Trophoblast cell (in vitro differentiated cells and primary cell): ENCODE measurements at regions not wholly inside any gene's neighbourhood (a gene's known extent, or its start where the extent isn't known, plus 50 kb on each side); places are given as distances from the start of the nearest gene placed in this dataset.

Source experiments
- DNase-seq, 2 donors: peaks; one replicate each; pipeline ENCODE4 v3.0.0-alpha.2; 2016
- H2AFZ ChIP-seq: 2 replicates; pipeline ENCODE4 v1.6.1; 2013; ENCODE audit warnings: low read length, moderate library complexity, mild to moderate bottlenecking; ENCODE audit not compliant: insufficient read depth, poor library complexity
- H2AK5ac ChIP-seq: 2 replicates; pipeline ENCODE4 v1.6.1; 2013; ENCODE audit warnings: mild to moderate bottlenecking, low read length
- H2BK120ac ChIP-seq: 2 replicates; pipeline ENCODE4 v1.6.1; 2013; ENCODE audit warnings: low read length, mild to moderate bottlenecking, moderate library complexity; ENCODE audit not compliant: insufficient read depth, poor library complexity
- H2BK12ac ChIP-seq: 2 replicates; pipeline ENCODE4 v1.6.1; 2013; ENCODE audit warnings: mild to moderate bottlenecking, low read length, moderate library complexity
- H2BK5ac ChIP-seq: 2 replicates; pipeline ENCODE4 v1.6.1; 2013; ENCODE audit warnings: low read length, low read depth, moderate library complexity, mild to moderate bottlenecking; ENCODE audit not compliant: poor library complexity
- H3K14ac ChIP-seq: 2 replicates; pipeline ENCODE4 v1.6.1; 2013; ENCODE audit warnings: mild to moderate bottlenecking, low read length
- H3K18ac ChIP-seq: 2 replicates; pipeline ENCODE4 v1.6.1; 2013; ENCODE audit warnings: mild to moderate bottlenecking, low read length
- H3K23ac ChIP-seq: 2 replicates; pipeline ENCODE4 v1.6.1; 2013; ENCODE audit warnings: low read length
- H3K27ac ChIP-seq: 2 replicates; pipeline ENCODE4 v1.5.1; 2013; ENCODE audit warnings: low read depth, mild to moderate bottlenecking, inconsistent platforms, low read length, moderate library complexity
- H3K27me3 ChIP-seq: 2 replicates; pipeline ENCODE4 v1.6.1; 2013; ENCODE audit warnings: inconsistent platforms, mild to moderate bottlenecking, low read length, moderate library complexity; ENCODE audit not compliant: insufficient read depth
- H3K36me3 ChIP-seq, 2 experiments: 1 replicate in 1 of 2; 2 replicates in 1 of 2; pipeline ENCODE4 v1.6.1; 2013; ENCODE audit warnings: low read length in 2 of 2, mild to moderate bottlenecking in 2 of 2, moderate library complexity in 1 of 2; ENCODE audit not compliant: insufficient read depth in 2 of 2, control insufficient read depth in 1 of 2
- H3K4ac ChIP-seq: 2 replicates; pipeline ENCODE4 v1.6.1; 2013; ENCODE audit warnings: low read depth, mild to moderate bottlenecking, low read length, moderate library complexity
- H3K4me1 ChIP-seq, 2 experiments: 1 replicate in 1 of 2; 2 replicates in 1 of 2; pipeline ENCODE4 v1.6.1; 2013; ENCODE audit warnings: low read length in 2 of 2, mild to moderate bottlenecking in 2 of 2, moderate library complexity in 1 of 2; ENCODE audit not compliant: insufficient read depth in 2 of 2, control insufficient read depth in 1 of 2
- H3K4me2 ChIP-seq: 2 replicates; pipeline ENCODE4 v1.6.1; 2013; ENCODE audit warnings: inconsistent platforms, mild to moderate bottlenecking, low read length, moderate library complexity
- H3K4me3 ChIP-seq: 2 replicates; pipeline ENCODE4 v1.5.1; 2013; ENCODE audit warnings: mild to moderate bottlenecking, low read depth, low read length, inconsistent platforms
- H3K79me1 ChIP-seq: one replicate; pipeline ENCODE4 v1.6.1; 2013; ENCODE audit warnings: low read length
- H3K79me2 ChIP-seq: 2 replicates; pipeline ENCODE4 v1.6.1; 2013; ENCODE audit warnings: low read length, mild to moderate bottlenecking; ENCODE audit not compliant: control insufficient read depth, insufficient read depth, poor library complexity
- H3K9ac ChIP-seq: 2 replicates; pipeline ENCODE4 v1.6.1; 2013; ENCODE audit warnings: mild to moderate bottlenecking, low read length
- H3K9me3 ChIP-seq: 2 replicates; pipeline ENCODE4 v1.6.1; 2013; ENCODE audit warnings: low read depth, mild to moderate bottlenecking, control low read depth, inconsistent platforms, low read length; ENCODE audit not compliant: insufficient read depth
- H4K12ac ChIP-seq: 2 replicates; pipeline ENCODE4 v1.6.1; 2013; ENCODE audit warnings: low read depth, mild to moderate bottlenecking, low read length, moderate library complexity
- H4K8ac ChIP-seq: 2 replicates; pipeline ENCODE4 v1.6.1; 2013; ENCODE audit warnings: low read depth, mild to moderate bottlenecking, low read length, moderate library complexity
- H4K91ac ChIP-seq: one replicate; pipeline ENCODE4 v1.6.1; 2013; ENCODE audit warnings: low read depth, mild to moderate bottlenecking, low read length, moderate library complexity
- WGBS: extraction: QIAGEN DNeasy Blood & Tissue Kit; methylation state at CpG from one replicate; pipeline ENCODE4 v1.1.7; 2013; ENCODE audit warnings: missing lambda C conversion rate; ENCODE audit not compliant: insufficient read length, insufficient coverage; ENCODE audit errors: extremely low coverage; 5-methylcytosine and 5-hydroxymethylcytosine counted together

- H3K9ac ChIP-seq: no peak overlapping the region
- H4K12ac ChIP-seq: no peak overlapping the region
Observed at GRCh38 chr1:79556189-79556588, 549.7 kb upstream of the ADGRL4 start.

GRCh38 chr1:79554688-79555087, 548.2 kb upstream of the ADGRL4 start:
- no peak overlapping the region for H2BK12ac ChIP-seq
- WGBS: no CpG with 5 or more reads among the region's 5 CpGs
- no peak overlapping the region for H3K4ac ChIP-seq
- H3K9me3 ChIP-seq: peaks cover 2% of the 10 kb centered on the region
- no peak overlapping the region for H2BK120ac ChIP-seq
- H3K27me3 ChIP-seq: no peaks in the 10 kb centered on the region
- no peak overlapping the region for H3K4me2 ChIP-seq
- no peak overlapping the region for H2AFZ ChIP-seq
- H4K8ac ChIP-seq: no peak overlapping the region
- H3K23ac ChIP-seq: no peak overlapping the region
- no peaks in the 10 kb centered on the region for H3K36me3 ChIP-seq
- no peak overlapping the region for H4K12ac ChIP-seq
- no peak overlapping the region for H3K14ac ChIP-seq
- H3K4me3 ChIP-seq: no peak overlapping the region
- no peak overlapping the region for H3K27ac ChIP-seq
- no peak overlapping the region for H2BK5ac ChIP-seq
- no peak overlapping the region for H3K9ac ChIP-seq
- H3K79me2 ChIP-seq: no peaks in the 10 kb centered on the region
- no peak overlapping the region for H4K91ac ChIP-seq
- no peaks in the 10 kb centered on the region for H3K4me1 ChIP-seq
- H3K18ac ChIP-seq: no peak overlapping the region
- H3K79me1 ChIP-seq: no peaks in the 10 kb centered on the region
- no peak overlapping the region for H2AK5ac ChIP-seq
- no peak for DNase-seq

More at GRCh38 chr1:79556189-79556588, 549.7 kb upstream of the ADGRL4 start:
- no peak overlapping the region for H3K27ac ChIP-seq
- H3K27me3 ChIP-seq: no peaks in the 10 kb centered on the region
- no peak overlapping the region for H2BK12ac ChIP-seq
- no peak for DNase-seq
- H3K14ac ChIP-seq: no peak overlapping the region
- H4K91ac ChIP-seq: no peak overlapping the region
- peaks cover 2% of the 10 kb centered on the region for H3K9me3 ChIP-seq
- H3K79me1 ChIP-seq: no peaks in the 10 kb centered on the region
- no peak overlapping the region for H3K4me2 ChIP-seq
- no peak overlapping the region for H3K18ac ChIP-seq
- no peak overlapping the region for H2BK120ac ChIP-seq
- H2AK5ac ChIP-seq: no peak overlapping the region
- no peak overlapping the region for H2BK5ac ChIP-seq
- no peak overlapping the region for H2AFZ ChIP-seq
- H4K8ac ChIP-seq: no peak overlapping the region
- H3K79me2 ChIP-seq: no peaks in the 10 kb centered on the region
- no peak overlapping the region for H3K4ac ChIP-seq
- no peaks in the 10 kb centered on the region for H3K4me1 ChIP-seq
- no peaks in the 10 kb centered on the region for H3K36me3 ChIP-seq
- H3K4me3 ChIP-seq: no peak overlapping the region
- no peak overlapping the region for H3K23ac ChIP-seq

GRCh38 chr1:79551321-79551720, 544.8 kb upstream of the ADGRL4 start:
- Histone ChIP-seq H3K27ac (no peak overlapping the region), H3K4me1 (no peaks in the 10 kb centered on the region), H2AFZ (no peak overlapping the region), H3K14ac (no peak overlapping the region), H3K23ac (no peak overlapping the region), H2BK12ac (no peak overlapping the region), H3K27me3 (no peaks in the 10 kb centered on the region), H3K4me3 (no peak overlapping the region), H3K9ac (no peak overlapping the region), H3K4me2 (no peak overlapping the region), H2BK120ac (no peak overlapping the region), H3K79me2 (no peaks in the 10 kb centered on the region), H4K8ac (no peak overlapping the region), H2AK5ac (no peak overlapping the region), H2BK5ac (no peak overlapping the region), H3K79me1 (no peaks in the 10 kb centered on the region), H4K91ac (no peak overlapping the region), H4K12ac (no peak overlapping the region), H3K9me3 (no peaks in the 10 kb centered on the region), H3K36me3 (no peaks in the 10 kb centered on the region), H3K4ac (no peak overlapping the region), H3K18ac (no peak overlapping the region)
- no CpG with 5 or more reads among the region's 3 CpGs for WGBS
- DNase-seq: peak; percentile 13 to 53

GRCh38 chr1:79550402-79550801, 543.9 kb upstream of the ADGRL4 start:
- H3K4me2 ChIP-seq: no peak overlapping the region
- WGBS: no CpG with 5 or more reads among the region's 6 CpGs
- no peaks in the 10 kb centered on the region for H3K9me3 ChIP-seq
- H3K9ac ChIP-seq: no peak overlapping the region
- H2BK12ac ChIP-seq: no peak overlapping the region
- no peak for DNase-seq
- no peak overlapping the region for H3K14ac ChIP-seq
- H3K27me3 ChIP-seq: no peaks in the 10 kb centered on the region
- no peak overlapping the region for H3K4me3 ChIP-seq
- no peak overlapping the region for H4K12ac ChIP-seq
- no peak overlapping the region for H4K8ac ChIP-seq
- no peaks in the 10 kb centered on the region for H3K79me2 ChIP-seq
- no peak overlapping the region for H3K18ac ChIP-seq
- H2AK5ac ChIP-seq: no peak overlapping the region
- no peak overlapping the region for H3K27ac ChIP-seq
- no peak overlapping the region for H2BK5ac ChIP-seq
- no peaks in the 10 kb centered on the region for H3K36me3 ChIP-seq
- H3K79me1 ChIP-seq: no peaks in the 10 kb centered on the region
- H4K91ac ChIP-seq: no peak overlapping the region
- H3K23ac ChIP-seq: no peak overlapping the region
- no peaks in the 10 kb centered on the region for H3K4me1 ChIP-seq
- H2AFZ ChIP-seq: no peak overlapping the region
- no peak overlapping the region for H3K4ac ChIP-seq
- H2BK120ac ChIP-seq: no peak overlapping the region
